HG03095 (cell line): ENCODE measurements at regions not wholly inside any gene's neighbourhood (a gene's known extent, or its start where the extent isn't known, plus 50 kb on each side); places are given as distances from the start of the nearest gene placed in this dataset.
"Not testable (repeated sequence)": the region's sequence is repeated elsewhere in the genome, so short reads cannot be mapped to it uniquely, and the experiment has no call there.

Source experiments
- ATAC-seq: cut with Tn5 transposase; IDR thresholded peaks from one replicate; pipeline ENCODE4 v1.9.1; 2021; ENCODE audit warnings: moderate library complexity; ENCODE audit not compliant: unreplicated experiment

DNA sequence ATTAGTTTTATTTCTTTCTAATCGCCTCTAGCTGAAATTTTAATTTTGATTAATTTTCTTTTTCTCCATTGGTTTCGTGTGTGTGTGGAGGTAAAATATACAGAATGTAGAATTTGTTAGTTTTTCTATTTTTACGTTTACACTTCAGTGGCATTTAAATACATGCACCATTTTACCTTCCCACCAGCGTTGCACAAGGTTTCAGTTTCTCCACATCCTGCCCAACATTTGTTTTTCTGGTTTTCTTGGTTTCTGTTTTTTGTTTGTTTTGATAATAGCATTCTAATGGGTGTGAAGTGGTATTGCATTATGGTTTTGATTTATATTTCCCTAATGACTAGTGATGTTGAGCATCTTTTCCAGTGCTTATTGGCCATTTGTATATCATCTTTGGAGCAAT is 871.4 kb upstream of the DEFB115 start:
- not testable (repeated sequence) for ATAC-seq

DNA sequence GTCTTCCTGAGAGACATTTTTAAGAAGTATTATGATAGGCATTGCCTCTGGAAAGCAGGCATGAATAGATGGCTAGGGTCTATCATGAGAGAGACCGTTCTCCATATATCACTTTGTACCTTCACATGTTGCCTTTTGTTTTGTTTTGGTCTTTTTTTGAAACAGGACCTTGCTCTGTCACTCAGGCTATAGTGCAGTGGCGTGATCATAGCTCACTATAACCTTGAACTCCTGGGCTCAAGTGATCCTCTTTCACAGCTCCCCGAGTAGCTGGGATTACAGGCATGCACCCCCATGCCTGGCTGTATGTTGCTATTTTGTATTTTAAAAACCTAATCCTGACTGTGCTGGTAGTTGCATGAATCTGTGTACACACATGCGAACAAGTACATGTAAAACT is 869.6 kb upstream of the DEFB115 start:
- not testable (repeated sequence) for ATAC-seq

DNA sequence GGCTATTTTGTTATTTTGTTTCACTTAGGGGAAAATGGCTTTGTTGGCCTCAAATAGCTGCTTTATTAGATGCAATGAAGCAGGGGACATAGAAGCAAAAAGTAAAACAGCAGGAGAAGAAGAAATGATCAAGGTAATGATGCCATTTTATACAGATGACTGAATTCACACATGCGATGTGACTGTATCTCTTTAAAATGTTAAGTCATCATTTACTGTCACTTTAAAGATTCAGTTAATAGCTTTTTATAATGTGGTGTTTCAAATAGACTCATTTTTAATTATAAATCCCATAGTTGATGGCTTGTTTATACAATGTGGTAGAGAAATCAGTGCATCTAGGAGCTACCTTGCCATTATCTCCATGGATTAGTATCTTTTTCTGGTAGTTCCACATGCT is 863.9 kb upstream of the DEFB115 start:
- not testable (repeated sequence) for ATAC-seq

- ATAC-seq: not testable (repeated sequence)
Observed at GRCh38 chr20:30397111-30397510, 860.4 kb upstream of the DEFB115 start.

GRCh38 chr20:30405061-30405460 is 852.4 kb upstream of the DEFB115 start:
- not testable (repeated sequence) for ATAC-seq

GRCh38 chr20:30405585-30405984 is 851.9 kb upstream of the DEFB115 start:
- ATAC-seq: not testable (repeated sequence)

DNA sequence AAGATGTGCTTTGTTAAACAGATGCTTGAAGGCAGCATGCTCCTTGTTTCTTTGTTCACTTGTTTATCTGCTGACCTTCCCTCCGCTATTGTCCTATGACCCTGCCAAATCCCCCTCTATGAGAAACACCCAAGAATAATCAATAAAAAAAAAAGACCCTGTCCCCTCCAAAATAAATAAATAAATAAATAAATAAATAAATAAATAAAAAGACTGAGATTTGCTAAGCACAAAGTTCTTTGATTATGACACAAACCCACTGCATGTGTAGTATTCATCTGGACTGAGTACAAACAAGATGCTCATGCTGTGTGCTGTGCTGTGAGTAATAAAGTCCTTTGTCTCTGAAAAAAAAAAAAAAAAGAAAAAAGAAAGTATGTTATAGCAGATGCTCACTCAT is 851.1 kb upstream of the DEFB115 start:
- ATAC-seq: not testable (repeated sequence)

DNA sequence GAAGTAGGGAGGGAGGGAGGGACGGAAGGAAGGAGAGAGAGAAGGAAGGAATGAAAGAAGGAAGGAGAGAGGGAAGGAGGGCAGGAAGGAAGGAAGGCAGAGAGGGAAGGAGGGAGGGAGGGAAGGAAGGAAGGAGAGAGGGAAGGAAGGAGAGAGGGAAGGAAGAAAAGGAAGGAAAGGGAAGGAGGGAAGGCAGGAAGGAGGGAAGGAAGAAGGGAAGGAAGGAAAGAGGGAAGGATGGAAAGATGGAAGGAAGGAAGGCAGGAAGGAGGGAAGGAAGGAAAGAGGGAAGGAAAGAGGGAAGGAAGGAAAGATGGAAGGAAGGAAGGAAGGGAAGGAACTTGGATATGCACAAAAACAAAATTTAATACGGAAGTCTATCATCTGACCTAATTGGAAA is 844.5 kb upstream of the DEFB115 start:
- ATAC-seq: no peak

GRCh38 chr20:30417387-30417786 is 840.1 kb upstream of the DEFB115 start:
- ATAC-seq: not testable (repeated sequence)

DNA sequence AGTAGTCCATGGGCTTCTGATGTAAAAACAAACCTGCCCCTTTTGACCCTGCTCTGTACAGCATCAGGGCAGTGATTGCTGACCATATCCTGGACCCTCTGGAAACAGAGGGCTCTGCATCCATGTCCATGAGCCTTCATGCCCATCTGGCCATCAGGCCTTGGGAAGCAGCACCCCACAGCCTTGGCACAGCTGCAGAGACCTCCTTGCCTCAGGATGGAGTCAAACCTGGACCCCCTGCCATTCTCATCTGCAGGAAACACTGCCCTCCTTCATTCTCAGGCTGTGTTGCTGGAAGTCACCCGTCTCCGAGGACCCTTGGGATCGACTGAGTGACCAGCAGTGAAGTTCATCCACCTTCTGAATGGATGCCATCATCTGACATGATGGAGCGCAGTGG is 839.1 kb upstream of the DEFB115 start:
- ATAC-seq: not testable (repeated sequence)

DNA sequence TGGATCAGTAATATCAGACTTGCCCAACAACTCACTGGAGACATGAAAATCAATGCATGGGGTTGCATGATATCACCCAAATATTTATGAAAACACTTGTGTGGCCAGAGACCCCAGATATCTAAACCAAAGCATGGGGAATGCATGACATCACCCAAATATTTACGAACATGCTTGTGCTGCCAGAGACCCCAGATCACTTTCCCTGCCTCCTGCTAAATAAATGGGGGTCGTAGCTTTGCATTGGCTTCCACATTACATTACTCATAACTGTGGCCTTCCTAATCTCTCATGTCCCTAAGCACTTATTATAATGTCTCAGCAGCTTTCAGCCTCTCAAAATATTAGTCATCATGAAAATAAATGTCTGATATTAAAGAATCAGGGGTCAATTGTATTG is 838.0 kb upstream of the DEFB115 start:
- no peak for ATAC-seq

GRCh38 chr20:30419871-30420420 is 837.5 kb upstream of the DEFB115 start:
- not testable (repeated sequence) for ATAC-seq
